Nephron progenitor cell (in vitro differentiated cells): ENCODE measurements at regions not wholly inside any gene's neighbourhood (a gene's known extent, or its start where the extent isn't known, plus 50 kb on each side); places are given as distances from the start of the nearest gene placed in this dataset.

Experiments
- DNase-seq: peaks from one replicate; pipeline ENCODE4 v3.0.0; 2021
- H3K27ac Mint-ChIP-seq: 2 replicates; pipeline ENCODE4 v1.8.0; 2021; ENCODE audit warnings: mild to moderate bottlenecking, moderate library complexity, mixed read lengths
- H3K27me3 Mint-ChIP-seq: 2 replicates; pipeline ENCODE4 v1.8.0; 2021; ENCODE audit warnings: mild to moderate bottlenecking, low read depth, mixed read lengths; ENCODE audit not compliant: poor library complexity
- H3K36me3 Mint-ChIP-seq: 2 replicates; pipeline ENCODE4 v1.8.0; 2021; ENCODE audit warnings: low read depth, mixed read lengths
- H3K4me1 Mint-ChIP-seq: 2 replicates; pipeline ENCODE4 v1.8.0; 2021; ENCODE audit warnings: mixed read lengths
- H3K4me3 Mint-ChIP-seq: 2 replicates; pipeline ENCODE4 v1.8.0; 2021; ENCODE audit warnings: mild to moderate bottlenecking, moderate library complexity, mixed read lengths
- H3K9me3 Mint-ChIP-seq: 2 replicates; pipeline ENCODE4 v1.8.0; 2021; ENCODE audit warnings: mild to moderate bottlenecking, moderate library complexity, mixed read lengths
- TF ChIP-seq, protein P1 (sequence below): fragments of 200-600 bp; sonication (generic); IDR thresholded peaks from 2 replicates; pipeline ENCODE4 v1.5.0; 2021; ENCODE audit warnings: antibody characterized with exemption

DNA sequence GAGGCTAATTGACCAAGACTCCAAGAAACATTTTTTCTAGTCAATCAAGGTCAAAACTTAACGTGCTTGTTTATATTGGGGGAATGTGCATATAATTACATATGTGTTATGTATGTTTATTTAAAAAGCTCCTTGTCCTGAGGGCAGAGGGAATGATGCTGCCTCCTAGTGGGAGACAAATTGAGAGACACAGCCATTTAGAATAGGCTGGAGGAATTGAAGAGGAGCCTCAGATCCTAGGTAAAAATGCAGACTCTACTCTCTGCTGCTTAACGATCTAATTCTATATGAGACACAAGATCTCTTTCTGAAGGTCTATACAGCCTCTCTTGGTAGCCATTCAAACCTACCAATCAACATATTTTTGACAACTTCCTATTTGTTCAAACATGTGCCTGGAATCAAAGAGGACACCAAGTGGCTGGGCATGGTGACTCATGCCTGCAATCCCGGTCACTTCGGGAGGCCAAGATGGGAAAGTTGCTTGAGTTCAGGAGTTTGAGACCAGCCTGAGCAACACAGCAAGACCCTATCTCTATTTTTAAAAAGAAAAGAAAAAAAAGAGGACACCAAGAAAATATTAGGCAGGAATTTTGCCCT, 136.6 kb upstream of the ZNF648 start:
- Mint-ChIP-seq H3K27me3 (no peaks in the 10 kb centered on the region), H3K4me1 (peaks cover 8% of the 10 kb centered on the region), H3K9me3 (no peaks in the 10 kb centered on the region), H3K4me3 (no peak overlapping the region), H3K36me3 (no peaks in the 10 kb centered on the region), H3K27ac (no peak overlapping the region)
- TF ChIP-seq, protein P1, sequence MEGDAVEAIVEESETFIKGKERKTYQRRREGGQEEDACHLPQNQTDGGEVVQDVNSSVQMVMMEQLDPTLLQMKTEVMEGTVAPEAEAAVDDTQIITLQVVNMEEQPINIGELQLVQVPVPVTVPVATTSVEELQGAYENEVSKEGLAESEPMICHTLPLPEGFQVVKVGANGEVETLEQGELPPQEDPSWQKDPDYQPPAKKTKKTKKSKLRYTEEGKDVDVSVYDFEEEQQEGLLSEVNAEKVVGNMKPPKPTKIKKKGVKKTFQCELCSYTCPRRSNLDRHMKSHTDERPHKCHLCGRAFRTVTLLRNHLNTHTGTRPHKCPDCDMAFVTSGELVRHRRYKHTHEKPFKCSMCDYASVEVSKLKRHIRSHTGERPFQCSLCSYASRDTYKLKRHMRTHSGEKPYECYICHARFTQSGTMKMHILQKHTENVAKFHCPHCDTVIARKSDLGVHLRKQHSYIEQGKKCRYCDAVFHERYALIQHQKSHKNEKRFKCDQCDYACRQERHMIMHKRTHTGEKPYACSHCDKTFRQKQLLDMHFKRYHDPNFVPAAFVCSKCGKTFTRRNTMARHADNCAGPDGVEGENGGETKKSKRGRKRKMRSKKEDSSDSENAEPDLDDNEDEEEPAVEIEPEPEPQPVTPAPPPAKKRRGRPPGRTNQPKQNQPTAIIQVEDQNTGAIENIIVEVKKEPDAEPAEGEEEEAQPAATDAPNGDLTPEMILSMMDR: peak; percentile 10
- DNase-seq: no peak

DNA sequence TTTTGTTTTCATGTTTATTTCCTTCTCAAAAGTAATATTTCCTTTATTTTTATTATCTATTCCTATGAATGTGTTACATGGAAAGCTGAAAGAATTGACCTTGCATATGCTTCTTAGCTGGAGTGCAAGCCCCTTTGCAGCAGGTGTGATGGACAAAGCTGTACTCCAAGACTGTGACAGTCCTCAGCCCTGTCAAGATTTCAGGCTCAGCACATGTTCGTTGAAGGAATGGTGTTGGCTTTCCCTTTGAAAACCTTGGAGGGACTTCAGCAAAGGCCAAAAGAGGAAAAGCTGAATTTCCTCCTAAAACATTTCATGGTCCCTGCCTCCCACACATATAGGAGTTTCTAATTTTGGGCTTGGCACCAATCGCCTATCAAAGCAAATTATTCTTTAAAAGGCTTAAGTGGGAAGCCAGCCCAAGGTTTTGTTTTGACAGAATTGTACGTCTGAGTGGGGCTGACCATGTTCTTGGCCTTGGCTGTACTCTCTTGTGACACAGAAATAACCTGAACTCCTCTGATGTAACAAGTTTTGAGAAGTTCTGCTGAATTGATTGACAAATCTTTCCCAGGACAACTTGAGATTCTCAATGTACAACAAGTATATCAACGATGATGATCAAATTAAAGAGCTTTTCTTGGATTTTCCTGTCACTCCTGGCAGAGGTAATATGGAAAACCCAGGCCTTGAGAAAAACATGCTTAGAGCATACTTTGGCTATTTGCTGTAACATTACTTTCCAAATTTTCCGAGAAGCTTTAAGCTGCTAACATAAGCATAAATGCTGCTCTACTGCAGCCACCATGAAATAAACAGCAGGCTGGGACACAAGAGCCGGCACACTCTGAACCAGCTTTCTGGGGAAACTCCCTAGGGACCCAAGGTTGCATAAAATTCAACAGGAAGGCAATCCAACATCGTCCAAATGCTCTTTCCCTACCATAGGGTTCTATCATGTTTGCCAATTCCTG, 135.7 kb upstream of the ZNF648 start:
- TF ChIP-seq, protein P1: no peak
- Mint-ChIP-seq H3K27me3 (no peaks in the 10 kb centered on the region), H3K9me3 (no peaks in the 10 kb centered on the region), H3K27ac (no peak overlapping the region), H3K36me3 (no peaks in the 10 kb centered on the region), H3K4me1 (peaks cover 8% of the 10 kb centered on the region), H3K4me3 (no peak overlapping the region)
- no peak for DNase-seq

DNA sequence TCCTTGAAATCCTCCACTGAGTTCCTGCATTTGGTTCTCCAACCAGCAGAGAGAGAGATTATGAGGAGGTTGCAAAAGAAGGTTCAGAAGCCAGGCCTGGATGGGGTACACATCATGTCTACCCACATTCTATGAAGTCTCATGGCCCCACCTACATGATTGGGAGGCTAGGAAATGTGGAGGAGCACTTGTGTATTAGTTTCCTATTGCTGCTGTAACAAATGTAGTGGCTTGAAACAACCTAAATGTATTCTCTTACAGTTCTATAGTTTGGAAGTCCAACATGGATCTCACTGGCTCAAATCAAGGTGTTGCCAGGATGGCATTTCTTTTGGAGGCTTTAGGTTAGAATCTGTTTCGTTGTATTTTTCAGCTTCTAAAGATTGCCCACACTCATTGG, 134.2 kb upstream of the ZNF648 start:
- no peaks in the 10 kb centered on the region for H3K36me3 Mint-ChIP-seq
- no peak overlapping the region for H3K27ac Mint-ChIP-seq

DNA sequence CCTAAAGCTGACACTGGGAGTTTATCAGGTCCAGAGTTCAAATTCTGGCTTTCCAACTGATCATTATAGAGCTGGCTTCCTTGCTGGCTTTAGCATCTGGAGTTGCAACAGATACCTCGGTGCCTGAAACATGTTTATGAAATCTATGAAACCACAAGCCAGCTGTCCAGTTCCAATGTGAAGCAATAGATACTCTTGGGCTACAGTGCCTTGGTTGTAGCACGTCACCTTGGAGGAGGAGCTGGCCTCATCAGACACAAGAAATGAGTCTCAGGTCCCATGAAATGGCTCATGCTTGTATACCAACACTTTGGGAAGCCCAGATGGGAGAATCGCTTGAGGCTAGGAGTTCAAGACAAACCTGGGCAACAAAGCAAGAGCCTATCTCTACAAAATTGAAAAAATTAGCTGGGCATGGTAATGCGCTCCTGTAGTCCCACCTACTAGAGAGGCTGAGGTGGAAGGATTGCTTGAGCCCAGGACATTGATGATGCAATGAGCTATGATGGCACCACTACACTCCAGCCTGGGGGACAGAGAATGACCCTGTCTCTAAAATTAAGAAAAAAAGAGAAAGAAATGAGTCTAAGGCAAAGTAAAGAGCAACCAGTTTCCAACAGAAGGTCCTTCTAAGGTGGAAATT, 132.5 kb upstream of the ZNF648 start:
- Mint-ChIP-seq H3K27ac (no peak overlapping the region), H3K27me3 (no peaks in the 10 kb centered on the region), H3K36me3 (no peaks in the 10 kb centered on the region), H3K9me3 (no peaks in the 10 kb centered on the region), H3K4me1 (peaks cover 8% of the 10 kb centered on the region), H3K4me3 (no peak overlapping the region)
- no peak for DNase-seq
- TF ChIP-seq, protein P1: no peak

More for the DNA sequence above, 134.2 kb upstream of the ZNF648 start:
- no peak overlapping the region for H3K4me3 Mint-ChIP-seq
- H3K27me3 Mint-ChIP-seq: no peaks in the 10 kb centered on the region
- DNase-seq: no peak
- TF ChIP-seq, protein P1: no peak
- H3K4me1 Mint-ChIP-seq: peaks cover 7% of the 10 kb centered on the region
- no peaks in the 10 kb centered on the region for H3K9me3 Mint-ChIP-seq

DNA sequence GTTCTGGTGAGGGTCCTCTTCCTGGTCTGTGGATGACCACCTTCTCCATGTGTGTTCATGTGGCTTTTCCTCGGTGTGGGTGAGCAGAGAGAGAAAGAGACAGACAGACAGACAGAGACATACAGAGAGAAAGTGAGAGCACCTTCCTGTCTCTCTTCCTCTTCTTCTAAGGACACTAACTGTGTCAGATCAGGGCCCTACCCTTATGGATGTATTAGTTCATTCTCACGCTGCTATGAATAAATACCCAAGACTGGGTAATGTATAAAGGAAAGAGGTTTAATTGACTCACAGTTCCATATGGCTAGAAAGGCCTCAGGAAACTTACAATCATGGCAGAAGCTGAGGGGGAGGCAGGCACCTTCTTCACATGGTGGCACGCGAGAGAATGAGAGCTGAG, 131.5 kb upstream of the ZNF648 start:
- H3K27me3 Mint-ChIP-seq: peaks cover 3% of the 10 kb centered on the region
- no peaks in the 10 kb centered on the region for H3K9me3 Mint-ChIP-seq
- H3K4me1 Mint-ChIP-seq: peaks cover 8% of the 10 kb centered on the region
- H3K36me3 Mint-ChIP-seq: no peaks in the 10 kb centered on the region
- TF ChIP-seq, protein P1: no peak
- DNase-seq: no peak
- no peak overlapping the region for H3K27ac Mint-ChIP-seq
- no peak overlapping the region for H3K4me3 Mint-ChIP-seq
